C4-2B (cell line): ENCODE measurements at regions not wholly inside any gene's neighbourhood (a gene's known extent, or its start where the extent isn't known, plus 50 kb on each side); places are given as distances from the start of the nearest gene placed in this dataset.

Experiments used
- CTCF ChIP-seq: fragments of 450-650 bp; conservative IDR thresholded peaks from 2 replicates; pipeline ENCODE4 v1.5.1; 2017; ENCODE audit warnings: mild to moderate bottlenecking
- ZFX ChIP-seq: fragments of 450-650 bp; IDR thresholded peaks from 2 replicates; pipeline ENCODE4 v1.6.1; 2017

GRCh38 chr1:90394247-90394646 lies 322.9 kb downstream of the BARHL2 start:
- no peak for TF ChIP-seq CTCF
- no peak for TF ChIP-seq ZFX
